Ovary (tissue), 7 donors: ENCODE measurements at regions not wholly inside any gene's neighbourhood (a gene's known extent, or its start where the extent isn't known, plus 50 kb on each side); places are given as distances from the start of the nearest gene placed in this dataset.

ENCODE experiments used
- DNase-seq, 5 donors: peaks; one replicate each; pipeline ENCODE4 v3.0.0-alpha.2; 2019 to 2020
- H3K27ac ChIP-seq, 2 donors: fragments of 200-600 bp; one replicate each; pipeline versions ENCODE4 v1.5.1 to v1.8.0; 2019 to 2022
- H3K27me3 ChIP-seq: fragments of 200-600 bp; one replicate; pipeline ENCODE4 v1.8.0; 2022
- H3K36me3 ChIP-seq: fragments of 200-600 bp; sonication (generic); one replicate; pipeline ENCODE4 v1.5.1; 2019
- H3K4me1 ChIP-seq: one replicate; pipeline ENCODE4 v1.8.1; 2013; ENCODE audit warnings: mild to moderate bottlenecking, moderate library complexity; ENCODE audit not compliant: insufficient read depth
- H3K4me3 ChIP-seq: fragments of 200-600 bp; sonication (generic); one replicate; pipeline ENCODE4 v1.5.1; 2017
- H3K9me3 ChIP-seq, 2 donors: fragments of 200-600 bp in 1 of 2; sonication (generic) in 1 of 2; one replicate each; pipeline versions ENCODE4 v1.5.1 to v1.8.1; 2013 to 2019; ENCODE audit warnings: mild to moderate bottlenecking in 1 of 2, moderate library complexity in 1 of 2
- EP300 ChIP-seq: sonication (generic); formaldehyde crosslinking; IDR thresholded peaks from one replicate; pipeline ENCODE4 v1.6.1; 2017; ENCODE audit warnings: antibody characterized with exemption
- POLR2A ChIP-seq: fragments of 450-650 bp; IDR thresholded peaks from one replicate; pipeline ENCODE4 v1.6.1; 2017; ENCODE audit warnings: antibody characterized with exemption, mild to moderate bottlenecking, moderate library complexity
- WGBS, 3 donors: extraction: QIAGEN DNeasy Blood & Tissue Kit in 1 of 3; methylation state at CpG; one replicate each; pipeline versions ENCODE4 v1.1.5 to v1.1.7; 2013 to 2017; 5-methylcytosine and 5-hydroxymethylcytosine counted together
- intact Hi-C, 4 donors: fragments of 100-400 bp; cut with DNase I; formaldehyde crosslinking; loops; one replicate each; pipeline versions ENCODE4 v1.11.0 to v1.15.1; 2022 to 2023
- TF ChIP-seq, protein P1 (sequence below), 3 donors: fragments of 450-650 bp in 2 of 3; fragments of 200-600 bp in 1 of 3; IDR thresholded peaks; one replicate each; pipeline versions ENCODE4 v1.5.1 to v1.8.0; 2016 to 2022; ENCODE audit warnings: antibody characterized with exemption in 3 of 3, mild to moderate bottlenecking in 1 of 3
- donor health status: DM: no; HTN: no; CAD: no; lungs with moderate emphysema.
- donor health status: DM: no; HTN: no; CAD: no.
- donor health status: Bipolar disorder and iron deficiency.
- donor health status: DM: no; HTN: no; CAD: no.
- donor health status: DM: yes; HTN: yes; CAD: no.

DNA sequence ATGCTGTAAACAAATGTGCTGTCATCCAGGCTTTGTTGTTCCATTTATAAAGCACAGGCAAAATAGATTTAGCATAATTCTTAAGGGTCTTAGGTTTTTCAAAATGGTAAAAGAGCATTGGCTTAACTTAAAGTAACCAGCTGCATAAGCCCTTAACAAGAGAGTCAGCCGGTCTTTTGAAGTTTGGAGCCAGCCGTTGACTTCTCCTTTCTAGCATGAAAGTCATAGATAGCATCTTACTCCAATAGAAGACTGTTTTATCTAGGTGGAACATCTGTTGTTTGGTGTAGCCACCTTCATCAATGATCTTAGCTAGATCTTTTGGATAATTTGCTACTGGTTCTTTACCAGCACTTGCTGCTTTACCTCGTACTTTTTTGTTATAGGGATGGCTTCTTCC lies 297.5 kb upstream of the DCBLD2 start:
- 82 to 84% (median 82%) methylated on average over 3 of the region's 3 CpGs for WGBS, 3 donors
- TF ChIP-seq, protein P1, sequence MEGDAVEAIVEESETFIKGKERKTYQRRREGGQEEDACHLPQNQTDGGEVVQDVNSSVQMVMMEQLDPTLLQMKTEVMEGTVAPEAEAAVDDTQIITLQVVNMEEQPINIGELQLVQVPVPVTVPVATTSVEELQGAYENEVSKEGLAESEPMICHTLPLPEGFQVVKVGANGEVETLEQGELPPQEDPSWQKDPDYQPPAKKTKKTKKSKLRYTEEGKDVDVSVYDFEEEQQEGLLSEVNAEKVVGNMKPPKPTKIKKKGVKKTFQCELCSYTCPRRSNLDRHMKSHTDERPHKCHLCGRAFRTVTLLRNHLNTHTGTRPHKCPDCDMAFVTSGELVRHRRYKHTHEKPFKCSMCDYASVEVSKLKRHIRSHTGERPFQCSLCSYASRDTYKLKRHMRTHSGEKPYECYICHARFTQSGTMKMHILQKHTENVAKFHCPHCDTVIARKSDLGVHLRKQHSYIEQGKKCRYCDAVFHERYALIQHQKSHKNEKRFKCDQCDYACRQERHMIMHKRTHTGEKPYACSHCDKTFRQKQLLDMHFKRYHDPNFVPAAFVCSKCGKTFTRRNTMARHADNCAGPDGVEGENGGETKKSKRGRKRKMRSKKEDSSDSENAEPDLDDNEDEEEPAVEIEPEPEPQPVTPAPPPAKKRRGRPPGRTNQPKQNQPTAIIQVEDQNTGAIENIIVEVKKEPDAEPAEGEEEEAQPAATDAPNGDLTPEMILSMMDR (IDR thresholded peaks at IDR 0.05), result no peak
- no peak for TF ChIP-seq POLR2A
- H3K27ac ChIP-seq, result no peak overlapping the region

GRCh38 chr3:99191186-99191585 lies 289.7 kb upstream of the DCBLD2 start:
- no peaks in the 10 kb centered on the region for H3K4me1 ChIP-seq
- intact Hi-C loops, result no loop called here
- no peaks in the 10 kb centered on the region for H3K9me3 ChIP-seq
- WGBS, 3 donors, result 77 to 96% (median 78%) methylated on average over 3 of the region's 3 CpGs
- no peak for DNase-seq
- H3K27ac ChIP-seq, result no peak overlapping the region
- no peaks in the 10 kb centered on the region for H3K36me3 ChIP-seq
- H3K4me3 ChIP-seq, result no peak overlapping the region
- no peaks in the 10 kb centered on the region for H3K27me3 ChIP-seq
- TF ChIP-seq, protein P1 (IDR thresholded peaks at IDR 0.05), result no peak
- TF ChIP-seq EP300, result no peak

More for the DNA sequence above, 297.5 kb upstream of the DCBLD2 start:
- Histone ChIP-seq H3K27me3 (no peaks in the 10 kb centered on the region), H3K4me1 (no peaks in the 10 kb centered on the region), H3K36me3 (no peaks in the 10 kb centered on the region), H3K4me3 (no peak overlapping the region), H3K9me3 (no peaks in the 10 kb centered on the region)
- no peak for DNase-seq
- intact Hi-C loops, result no loop called here

DNA sequence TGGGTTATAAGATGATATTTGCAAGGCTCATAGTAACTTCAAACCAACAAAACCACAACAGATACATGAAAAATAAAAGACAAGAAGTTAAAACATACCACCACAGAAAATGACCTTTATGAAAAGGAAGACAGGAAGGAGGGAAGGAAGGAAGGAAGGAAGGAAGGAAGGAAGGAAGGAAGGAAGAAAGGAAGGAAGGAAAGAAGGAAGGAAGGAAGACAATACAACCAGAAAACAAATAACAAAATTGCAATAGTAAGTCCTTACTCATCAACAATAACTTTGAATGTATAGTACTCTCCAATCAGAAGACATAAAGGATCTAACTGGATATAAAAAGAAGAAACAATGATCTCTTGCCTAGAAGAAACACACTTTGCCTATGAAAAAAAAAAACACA lies 287.4 kb upstream of the DCBLD2 start:
- Histone ChIP-seq H3K9me3 (no peaks in the 10 kb centered on the region), H3K27ac (no peak overlapping the region), H3K4me3 (no peak overlapping the region), H3K27me3 (no peaks in the 10 kb centered on the region), H3K4me1 (no peaks in the 10 kb centered on the region), H3K36me3 (no peaks in the 10 kb centered on the region)
- intact Hi-C loops, result no loop called here
- no peak for TF ChIP-seq POLR2A
- TF ChIP-seq, protein P1 (IDR thresholded peaks at IDR 0.05), result no peak
- TF ChIP-seq EP300, result no peak
- DNase-seq, result no peak

DNA sequence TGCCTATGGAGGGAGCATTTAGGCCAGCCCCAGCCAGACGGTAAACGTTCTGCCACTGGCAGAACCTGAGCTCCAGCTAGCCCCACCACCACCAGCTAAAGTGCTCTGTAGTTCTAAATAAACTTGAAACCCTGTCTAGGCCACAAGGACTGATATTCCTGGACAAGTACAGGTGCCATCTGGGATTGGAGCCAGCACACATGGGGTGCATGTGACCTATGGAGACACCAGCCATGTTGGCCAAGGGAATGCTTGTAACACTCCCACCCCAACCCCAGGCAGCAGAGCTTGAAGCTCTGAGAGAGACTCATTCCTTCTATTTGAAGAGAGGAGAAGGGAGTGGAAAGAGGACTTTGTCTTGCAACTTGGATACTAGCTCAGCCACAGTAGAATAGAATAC lies 284.5 kb upstream of the DCBLD2 start:
- intact Hi-C loops, result no loop called here
- Histone ChIP-seq H3K36me3 (no peaks in the 10 kb centered on the region), H3K4me3 (no peak overlapping the region), H3K9me3 (no peaks in the 10 kb centered on the region), H3K4me1 (no peaks in the 10 kb centered on the region), H3K27me3 (no peaks in the 10 kb centered on the region), H3K27ac (no peak overlapping the region)
- 81 to 93% (median 93%) methylated on average over 2 of the region's 2 CpGs for WGBS, 3 donors
- no peak for DNase-seq
- TF ChIP-seq EP300, result no peak
- TF ChIP-seq POLR2A, result no peak
- TF ChIP-seq, protein P1 (IDR thresholded peaks at IDR 0.05), result no peak
